ENCODE measurements at regions not wholly inside any gene's neighbourhood (a gene's known extent, or its start where the extent isn't known, plus 50 kb on each side); places are given as distances from the start of the nearest gene placed in this dataset.
"Not testable (repeated sequence)": the region's sequence is repeated elsewhere in the genome, so short reads cannot be mapped to it uniquely, and the experiment has no call there.

DNA sequence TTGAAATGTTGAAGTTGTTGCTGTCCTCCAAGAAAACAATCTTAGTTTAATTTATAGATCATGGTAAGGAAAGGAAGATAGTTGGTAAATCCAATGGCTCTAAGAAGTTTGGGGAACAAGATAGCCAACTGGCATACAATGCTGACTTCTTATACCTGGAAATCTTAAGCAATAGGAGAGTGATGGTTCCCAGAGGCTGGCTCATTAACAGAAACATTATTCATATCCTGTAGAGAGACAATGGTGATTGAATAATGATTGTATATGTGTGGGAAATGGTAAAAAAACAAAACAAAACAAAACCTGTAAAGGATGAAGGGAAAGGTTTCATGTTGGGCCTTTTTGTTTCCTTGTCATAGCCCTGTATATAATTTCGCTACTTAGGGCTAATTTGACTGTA lies 174.9 kb upstream of the CTSO start:
- DNase-seq (ENCODE audit: extremely low read depth, low read depth, low spot score): no peak

GRCh38 chr4:156118507-156119220 lies 165.0 kb upstream of the CTSO start:
- DNase-seq (ENCODE audit: extremely low read depth, low read depth, low spot score): no peak

DNA sequence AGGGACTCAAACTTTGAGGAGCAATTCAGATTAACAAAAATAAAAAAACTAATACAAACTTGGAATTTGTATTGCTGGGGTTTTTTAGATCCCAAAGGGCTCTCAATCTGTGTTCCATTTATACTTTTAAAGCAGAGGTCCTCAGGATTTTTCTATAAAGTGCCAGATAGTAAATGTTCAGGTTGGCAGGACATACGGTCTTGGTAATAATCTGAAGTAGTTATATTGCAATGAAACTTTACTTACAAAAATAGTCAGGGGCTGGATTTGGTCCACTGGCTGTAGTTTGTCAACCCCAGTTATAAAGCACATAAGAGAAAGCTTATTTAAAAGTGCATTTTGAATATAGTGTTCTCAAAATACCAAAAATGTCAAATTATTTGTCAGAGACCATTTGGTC lies 164.1 kb upstream of the CTSO start:
- no peak for DNase-seq (ENCODE audit: extremely low read depth, low read depth, low spot score)

DNA sequence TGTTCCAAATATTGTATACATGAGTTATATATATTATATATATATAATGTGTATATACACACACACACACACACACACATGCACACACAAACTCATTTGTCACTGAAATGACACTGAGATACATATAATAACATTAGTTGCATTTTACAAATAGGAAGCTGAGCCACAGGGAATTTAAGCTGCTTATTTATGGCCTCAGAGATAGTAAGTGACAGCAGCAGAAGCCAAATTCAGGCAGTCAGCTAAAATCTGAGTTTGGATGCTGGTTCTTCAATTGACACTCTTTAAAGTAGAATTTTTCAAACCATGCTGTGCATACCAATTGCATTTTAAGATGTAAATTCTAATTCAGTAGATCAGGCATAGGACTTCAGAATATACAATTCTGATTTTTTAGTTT lies 163.3 kb upstream of the CTSO start:
- no peak for DNase-seq (ENCODE audit: extremely low read depth, low read depth, low spot score)

DNA sequence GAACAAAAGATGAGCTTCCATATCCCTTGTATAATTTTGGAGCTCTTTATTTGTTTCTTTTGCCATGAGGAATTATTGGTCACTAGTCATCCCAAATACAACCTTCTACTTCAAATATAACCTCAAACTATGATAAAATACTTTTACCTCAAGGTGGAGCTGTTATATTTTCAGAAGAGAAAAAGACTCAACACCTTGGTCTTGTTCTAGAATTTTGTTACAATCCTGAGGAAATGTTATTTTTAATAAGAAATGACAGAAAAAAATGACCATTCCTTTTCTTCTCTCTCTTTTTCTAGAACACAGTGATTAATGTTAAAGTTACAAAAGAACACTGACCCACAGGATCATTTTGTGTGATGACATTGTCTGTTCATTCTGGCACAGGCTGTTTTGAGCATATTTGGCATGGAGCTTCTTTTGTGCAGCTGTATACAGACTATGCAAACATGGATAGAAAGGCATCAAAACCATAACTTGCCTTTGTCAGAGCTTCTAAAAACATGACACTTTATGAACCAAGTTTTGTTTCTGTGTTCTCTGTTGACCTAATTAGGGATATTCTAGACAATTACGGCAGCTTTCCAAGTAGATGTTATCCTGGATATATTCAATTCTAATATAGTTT lies 159.6 kb upstream of the CTSO start:
- DNase-seq (ENCODE audit: extremely low read depth, low read depth, low spot score): no peak

- DNase-seq (ENCODE audit: extremely low read depth, low read depth, low spot score): no peak
These were observed 158.0 kb upstream of the CTSO start for GRCh38 chr4:156111686-156112085.

- no peak for DNase-seq (ENCODE audit: extremely low read depth, low read depth, low spot score)
These were observed 156.6 kb upstream of the CTSO start for GRCh38 chr4:156109943-156110900.

DNA sequence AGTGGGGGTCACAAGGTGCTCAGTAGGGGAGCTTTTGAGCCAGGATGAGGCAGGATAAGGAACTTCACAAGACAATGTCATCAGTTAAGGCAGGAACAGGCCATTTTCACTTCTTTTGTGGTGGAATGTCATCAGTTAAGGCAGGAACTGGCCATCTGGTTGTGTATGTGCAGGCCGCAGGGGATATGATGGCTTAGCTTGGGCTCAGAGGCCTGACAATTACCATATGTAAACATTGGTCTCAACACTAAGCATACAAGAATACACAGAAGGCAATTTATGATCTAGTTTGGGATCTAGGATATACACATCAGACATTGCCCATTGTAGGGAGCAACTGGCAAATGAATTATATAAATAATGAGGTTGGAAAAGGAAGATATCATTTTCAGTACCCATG lies 155.4 kb upstream of the CTSO start:
- not testable (repeated sequence) for DNase-seq (ENCODE audit: extremely low read depth, low read depth, low spot score)

- DNase-seq (ENCODE audit: extremely low read depth, low read depth, low spot score): no peak
These were observed 149.6 kb upstream of the CTSO start for GRCh38 chr4:156103311-156103710.

DNA sequence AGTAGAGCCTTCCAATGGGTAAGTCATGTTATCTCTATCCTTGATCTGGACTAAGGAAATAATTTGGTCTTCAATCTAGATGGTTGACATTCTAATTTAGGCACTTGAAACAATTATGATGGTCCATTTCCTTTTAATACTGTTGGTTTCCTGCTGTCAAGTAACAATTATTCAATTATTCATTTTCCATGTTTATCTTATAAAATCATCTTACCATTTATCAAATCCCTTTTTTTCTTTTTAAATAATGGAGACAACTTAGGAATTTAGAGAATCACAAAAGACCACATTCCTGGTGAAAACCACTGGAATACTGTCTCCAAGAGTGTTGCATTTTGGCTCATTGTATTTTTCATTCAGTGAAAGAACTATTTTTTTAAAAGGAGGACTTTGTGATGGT lies 148.7 kb upstream of the CTSO start:
- DNase-seq (ENCODE audit: extremely low read depth, low read depth, low spot score): no peak

- DNase-seq (ENCODE audit: extremely low read depth, low read depth, low spot score): no peak
These were observed 147.9 kb upstream of the CTSO start for GRCh38 chr4:156101571-156101970.

GRCh38 chr4:156100651-156101050 lies 147.0 kb upstream of the CTSO start:
- no peak for DNase-seq (ENCODE audit: extremely low read depth, low read depth, low spot score)

DNA sequence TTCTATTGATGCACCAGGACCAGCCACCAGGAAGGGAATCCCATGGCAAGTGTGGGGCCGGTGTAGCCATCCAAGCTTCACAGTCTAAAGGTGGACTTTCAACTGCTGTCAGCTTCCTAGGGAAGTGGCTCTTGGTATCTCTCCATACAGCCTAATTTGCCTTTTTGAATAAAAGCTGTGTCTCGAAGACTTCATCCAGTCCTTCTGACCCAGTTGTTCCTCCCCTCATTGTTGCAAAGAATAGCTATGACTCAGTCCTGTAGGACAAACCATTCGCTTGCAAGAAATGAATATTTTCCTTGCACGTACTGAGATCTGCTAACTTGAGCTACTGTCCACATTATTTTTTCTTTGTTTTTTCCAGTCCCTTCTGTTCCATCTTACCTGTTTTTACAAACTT lies 145.1 kb upstream of the CTSO start:
- DNase-seq (ENCODE audit: extremely low read depth, low read depth, low spot score): no peak

DNA sequence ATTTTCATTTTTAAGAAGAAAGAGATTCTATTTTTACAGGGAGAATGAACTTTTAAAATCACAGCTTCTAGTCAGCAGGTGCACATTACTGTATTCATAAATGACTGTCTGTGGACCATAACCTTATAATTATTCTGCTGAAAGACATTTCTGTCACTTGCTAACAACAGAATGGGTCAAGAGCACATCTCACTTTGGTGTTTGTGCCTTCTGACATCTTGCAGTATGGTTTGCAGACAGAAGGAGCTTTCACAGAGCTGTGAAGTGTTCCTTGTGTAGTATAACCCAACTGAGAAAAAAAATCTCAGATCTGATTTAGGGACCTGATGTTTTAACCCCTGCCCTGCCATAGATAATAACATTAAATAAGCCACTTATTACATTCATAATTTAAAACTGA lies 131.4 kb upstream of the CTSO start:
- no peak for DNase-seq (ENCODE audit: extremely low read depth, low read depth, low spot score)

GRCh38 chr4:156084373-156084772 lies 130.7 kb upstream of the CTSO start:
- no peak for DNase-seq (ENCODE audit: extremely low read depth, low read depth, low spot score)

DNA sequence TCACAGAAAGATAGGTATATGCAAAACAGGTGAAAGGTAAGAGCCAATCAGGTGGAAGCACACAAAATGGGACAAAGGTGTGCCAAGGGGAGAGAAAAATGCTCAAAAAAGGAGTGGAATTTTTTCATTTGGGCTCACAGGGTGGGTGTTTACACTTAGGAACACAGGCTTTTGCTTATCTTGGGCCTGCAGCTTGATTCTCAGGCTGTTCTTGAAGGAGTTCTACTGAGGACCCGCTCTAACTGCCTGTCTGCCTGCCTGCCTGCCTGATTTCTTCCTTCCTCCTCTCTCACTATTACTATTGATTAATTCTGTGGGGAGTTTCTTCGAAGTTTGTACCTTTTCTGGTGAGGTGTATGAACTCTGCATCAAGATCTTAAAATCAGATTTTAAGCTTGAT lies 120.3 kb upstream of the CTSO start:
- DNase-seq (ENCODE audit: extremely low read depth, low read depth, low spot score): no peak

GRCh38 chr4:156060661-156061060 lies 107.0 kb upstream of the CTSO start:
- no peak for DNase-seq (ENCODE audit: extremely low read depth, low read depth, low spot score)

DNA sequence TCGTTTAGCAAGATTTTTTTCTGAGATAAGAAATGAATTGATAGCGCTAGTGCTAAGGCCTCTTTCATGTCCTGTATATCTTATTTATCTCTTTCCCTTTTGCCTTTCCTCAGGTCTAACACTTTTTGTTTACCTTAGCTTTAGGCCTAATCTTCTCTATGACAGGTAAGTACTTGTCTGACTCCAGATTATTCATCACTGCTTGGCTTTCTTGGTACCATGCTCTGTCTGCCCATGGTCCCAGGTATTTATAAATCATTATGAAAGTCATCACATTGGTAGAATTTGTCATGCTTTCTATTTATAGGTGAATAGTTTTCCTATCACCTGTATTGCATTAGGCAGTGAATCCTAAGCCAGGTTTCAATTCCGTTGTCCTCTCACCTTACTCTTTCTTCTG lies 99.5 kb upstream of the CTSO start:
- no peak for DNase-seq (ENCODE audit: extremely low read depth, low read depth, low spot score)

- DNase-seq (ENCODE audit: extremely low read depth, low read depth, low spot score): no peak
These were observed 98.5 kb upstream of the CTSO start for GRCh38 chr4:156052116-156052515.

DNA sequence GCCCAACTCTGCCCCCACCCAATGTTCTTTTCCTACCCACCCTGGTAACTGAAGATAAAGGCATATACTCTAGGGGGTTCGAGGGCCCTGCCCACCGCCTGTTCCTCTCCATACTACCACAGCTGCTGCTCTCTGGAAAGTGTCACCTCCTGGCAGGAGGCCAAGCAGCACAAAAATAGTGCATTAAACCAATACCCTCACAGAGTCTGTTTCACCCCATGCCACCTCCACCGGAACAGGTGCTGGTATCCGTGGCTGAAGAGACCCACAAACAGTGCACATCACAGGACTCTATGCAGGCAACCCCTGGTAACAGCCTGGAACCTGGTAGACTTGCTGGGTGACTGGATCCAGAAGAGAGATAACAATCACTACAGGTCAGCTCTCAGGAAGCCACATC lies 85.1 kb upstream of the CTSO start:
- no peak for DNase-seq (ENCODE audit: extremely low read depth, low read depth, low spot score)

DNA sequence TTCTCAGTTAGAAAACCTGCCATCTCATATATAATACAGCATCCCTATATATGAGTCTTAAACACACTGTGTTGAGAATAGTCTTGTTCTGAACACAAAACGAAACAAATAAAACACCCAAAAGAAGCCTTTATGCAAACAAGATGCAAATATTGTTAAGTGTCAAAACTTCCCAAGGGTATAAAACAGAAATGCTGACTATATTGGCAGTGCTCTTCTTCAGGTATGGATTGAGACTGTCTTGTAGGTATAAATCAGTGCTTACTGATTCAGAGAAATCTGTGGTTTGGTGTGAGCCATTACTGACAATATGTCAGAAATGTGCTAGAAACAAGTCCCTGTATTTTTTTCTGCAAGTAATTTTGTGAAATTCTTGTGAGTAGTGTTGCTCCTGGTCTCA lies 82.8 kb upstream of the CTSO start:
- no peak for DNase-seq (ENCODE audit: extremely low read depth, low read depth, low spot score)

- no peak for DNase-seq (ENCODE audit: extremely low read depth, low read depth, low spot score)
These were observed 76.0 kb upstream of the CTSO start for GRCh38 chr4:156029691-156030090.
